PC-9 (cell line): ENCODE measurements at regions not wholly inside any gene's neighbourhood (a gene's known extent, or its start where the extent isn't known, plus 50 kb on each side); places are given as distances from the start of the nearest gene placed in this dataset.

Experiments
- BruUV-seq: library from RNA; stranded (reverse); fragments of 400-500 nt; replicated peaks from 2 replicates; lab custom pipeline; 2021; lab: Mats Ljungman, UMichigan
- CTCF ChIA-PET: fragments of 300-600 bp; sonication (Branson Sonifier 250); formaldehyde crosslinking; loops from one replicate; lab custom pipeline; 2022; ENCODE audit warnings: antibody characterized with exemption; lab: Charles Lee
- POLR2A ChIA-PET: fragments of 300-600 bp; sonication (Branson Sonifier 250); formaldehyde crosslinking; loops from one replicate; lab custom pipeline; 2022; ENCODE audit warnings: antibody characterized with exemption; ENCODE audit not compliant: unreplicated experiment; lab: Charles Lee
- DNase-seq, 2 experiments: peaks; one replicate each; pipeline versions ENCODE4 v3.0.0 to v3.0.0-alpha.2; 2015 to 2022; ENCODE audit warnings: mixed read lengths in 1 of 2
- H2AFZ ChIP-seq: fragments of 200-600 bp; sonication (generic); 2 replicates; pipeline ENCODE4 v1.8.1; 2017; ENCODE audit warnings: antibody characterized with exemption
- H3F3A ChIP-seq: fragments of 200-600 bp; sonication (generic); 2 replicates; pipeline ENCODE4 v1.8.1; 2017; ENCODE audit warnings: antibody characterized with exemption, mild to moderate bottlenecking, low read depth; ENCODE audit not compliant: insufficient read depth
- H3K27ac ChIP-seq: fragments of 200-600 bp; sonication (generic); 2 replicates; pipeline ENCODE4 v1.6.1; 2016; ENCODE audit warnings: mixed run types
- H3K27me3 ChIP-seq: fragments of 200-600 bp; sonication (generic); 2 replicates; pipeline ENCODE4 v1.6.1; 2016; ENCODE audit warnings: low read depth, mixed run types; ENCODE audit not compliant: insufficient read depth
- H3K36me3 ChIP-seq: fragments of 200-600 bp; sonication (generic); 2 replicates; pipeline ENCODE4 v1.6.1; 2016; ENCODE audit warnings: low read depth, mixed run types
- H3K4me1 ChIP-seq: fragments of 200-600 bp; sonication (generic); replicated peaks from 2 replicates; pipeline ENCODE4 v1.6.1; 2016; ENCODE audit warnings: mixed run types; ENCODE audit not compliant: insufficient read depth
- H3K4me2 ChIP-seq: fragments of 200-600 bp; sonication (generic); 2 replicates; pipeline ENCODE4 v1.6.1; 2017; ENCODE audit warnings: mixed run types
- H3K4me3 ChIP-seq: fragments of 200-600 bp; sonication (generic); 2 replicates; pipeline ENCODE4 v1.6.1; 2016; ENCODE audit warnings: mixed run types
- H3K79me2 ChIP-seq: fragments of 200-600 bp; sonication (generic); 2 replicates; pipeline ENCODE4 v1.6.1; 2017; ENCODE audit warnings: low read depth, mixed run types
- H3K9me2 ChIP-seq: fragments of 200-600 bp; sonication (generic); 2 replicates; pipeline ENCODE4 v1.8.1; 2017; ENCODE audit warnings: mild to moderate bottlenecking; ENCODE audit not compliant: insufficient read depth
- H3K9me3 ChIP-seq: fragments of 200-600 bp; sonication (generic); 2 replicates; pipeline ENCODE4 v1.8.1; 2016; ENCODE audit warnings: low read depth; ENCODE audit not compliant: insufficient read depth
- H4K20me1 ChIP-seq: fragments of 200-600 bp; sonication (generic); 2 replicates; pipeline ENCODE4 v1.8.1; 2017; ENCODE audit not compliant: insufficient read depth
- EZH2 ChIP-seq: fragments of 200-600 bp; sonication (generic); IDR thresholded peaks from 2 replicates; pipeline ENCODE4 v1.8.0; 2017; ENCODE audit warnings: antibody characterized with exemption, low read depth
- intact Hi-C: fragments of 100-400 bp; cut with micrococcal nuclease; formaldehyde crosslinking; loops from one replicate; pipeline ENCODE4 v1.10.0; 2022; ENCODE audit not compliant: unreplicated experiment
- TF ChIP-seq, protein P1 (sequence below): fragments of 200-600 bp; sonication (generic); conservative IDR thresholded peaks from 2 replicates; pipeline ENCODE4 v1.6.1; 2017; ENCODE audit warnings: mixed run types, antibody characterized with exemption, mild to moderate bottlenecking, moderate library complexity

- H3K9me3 ChIP-seq: no peaks in the 10 kb centered on the region
- no peak overlapping the region for H3K4me2 ChIP-seq
- no peak for TF ChIP-seq EZH2
- TF ChIP-seq, protein P1, sequence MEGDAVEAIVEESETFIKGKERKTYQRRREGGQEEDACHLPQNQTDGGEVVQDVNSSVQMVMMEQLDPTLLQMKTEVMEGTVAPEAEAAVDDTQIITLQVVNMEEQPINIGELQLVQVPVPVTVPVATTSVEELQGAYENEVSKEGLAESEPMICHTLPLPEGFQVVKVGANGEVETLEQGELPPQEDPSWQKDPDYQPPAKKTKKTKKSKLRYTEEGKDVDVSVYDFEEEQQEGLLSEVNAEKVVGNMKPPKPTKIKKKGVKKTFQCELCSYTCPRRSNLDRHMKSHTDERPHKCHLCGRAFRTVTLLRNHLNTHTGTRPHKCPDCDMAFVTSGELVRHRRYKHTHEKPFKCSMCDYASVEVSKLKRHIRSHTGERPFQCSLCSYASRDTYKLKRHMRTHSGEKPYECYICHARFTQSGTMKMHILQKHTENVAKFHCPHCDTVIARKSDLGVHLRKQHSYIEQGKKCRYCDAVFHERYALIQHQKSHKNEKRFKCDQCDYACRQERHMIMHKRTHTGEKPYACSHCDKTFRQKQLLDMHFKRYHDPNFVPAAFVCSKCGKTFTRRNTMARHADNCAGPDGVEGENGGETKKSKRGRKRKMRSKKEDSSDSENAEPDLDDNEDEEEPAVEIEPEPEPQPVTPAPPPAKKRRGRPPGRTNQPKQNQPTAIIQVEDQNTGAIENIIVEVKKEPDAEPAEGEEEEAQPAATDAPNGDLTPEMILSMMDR: no peak
Observed at GRCh38 chr5:31107091-31107518, 86.4 kb upstream of the CDH6 start.

GRCh38 chr5:31106691-31107090 lies 86.8 kb upstream of the CDH6 start:
- Histone ChIP-seq H2AFZ (no peak overlapping the region), H3K4me3 (no peak overlapping the region), H3F3A (no peaks in the 10 kb centered on the region), H3K9me3 (no peaks in the 10 kb centered on the region), H3K79me2 (no peaks in the 10 kb centered on the region), H3K4me1 (no peaks in the 10 kb centered on the region), H3K36me3 (no peaks in the 10 kb centered on the region), H3K4me2 (no peak overlapping the region), H4K20me1 (no peaks in the 10 kb centered on the region), H3K27ac (no peak overlapping the region), H3K27me3 (no peaks in the 10 kb centered on the region), H3K9me2 (no peaks in the 10 kb centered on the region)
- intact Hi-C loops: no loop called here
- ChIA-PET POLR2A (no interaction called here), CTCF (no interaction called here)
- no peak for DNase-seq
- no TSS peak for BruUV-seq
- TF ChIP-seq, protein P1: no peak
- TF ChIP-seq EZH2: no peak

More at GRCh38 chr5:31107091-31107518, 86.4 kb upstream of the CDH6 start:
- DNase-seq: no peak
- Histone ChIP-seq H2AFZ (no peak overlapping the region), H3K27me3 (no peaks in the 10 kb centered on the region), H3K27ac (no peak overlapping the region), H3K4me1 (no peaks in the 10 kb centered on the region), H4K20me1 (no peaks in the 10 kb centered on the region), H3F3A (no peaks in the 10 kb centered on the region), H3K36me3 (no peaks in the 10 kb centered on the region), H3K9me2 (no peaks in the 10 kb centered on the region), H3K79me2 (no peaks in the 10 kb centered on the region), H3K4me3 (no peak overlapping the region)
- intact Hi-C loops: no loop called here
- no TSS peak for BruUV-seq
- ChIA-PET POLR2A (no interaction called here), CTCF (no interaction called here)

DNA sequence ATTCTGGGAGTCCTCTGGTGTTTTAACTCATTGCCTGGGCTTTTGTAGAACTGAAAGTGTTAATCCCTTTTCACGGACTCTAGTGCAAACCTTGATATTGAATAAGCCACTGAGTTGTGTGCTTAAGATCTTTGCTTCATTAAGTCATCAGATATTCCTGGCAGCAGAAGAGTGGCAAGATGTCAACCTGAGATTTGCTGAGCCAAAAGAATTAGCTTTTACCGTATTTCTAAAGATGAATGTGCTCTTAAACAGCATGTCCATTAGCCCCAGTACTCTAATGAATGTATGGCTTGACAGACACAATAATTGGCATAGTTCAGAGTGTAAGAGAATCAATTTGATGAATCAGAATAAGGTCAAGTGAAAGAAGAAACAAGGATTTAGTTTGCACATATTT lies 87.2 kb upstream of the CDH6 start:
- BruUV-seq: no TSS peak
- TF ChIP-seq EZH2: no peak
- TF ChIP-seq, protein P1: no peak
- no peaks in the 10 kb centered on the region for H3K4me1 ChIP-seq
- H3K27ac ChIP-seq: no peak overlapping the region
- CTCF ChIA-PET: no interaction called here
- no peaks in the 10 kb centered on the region for H3F3A ChIP-seq
- no peaks in the 10 kb centered on the region for H3K9me3 ChIP-seq
- H3K4me2 ChIP-seq: no peak overlapping the region
- no peak for DNase-seq
- H3K9me2 ChIP-seq: no peaks in the 10 kb centered on the region
- POLR2A ChIA-PET: no interaction called here
- no peaks in the 10 kb centered on the region for H3K79me2 ChIP-seq
- H3K36me3 ChIP-seq: no peaks in the 10 kb centered on the region
- no peak overlapping the region for H2AFZ ChIP-seq
- intact Hi-C loops: no loop called here
- no peaks in the 10 kb centered on the region for H3K27me3 ChIP-seq
- no peak overlapping the region for H3K4me3 ChIP-seq
- H4K20me1 ChIP-seq: no peaks in the 10 kb centered on the region
